Vagina (tissue), 2 donors: ENCODE measurements at regions not wholly inside any gene's neighbourhood (a gene's known extent, or its start where the extent isn't known, plus 50 kb on each side); places are given as distances from the start of the nearest gene placed in this dataset.

Experiments used
- DNase-seq, 2 donors: peaks; one replicate each; pipeline ENCODE4 v3.0.0-alpha.2; 2017; ENCODE audit errors: extremely low spot score in 2 of 2
- H3K27ac ChIP-seq: fragments of 200-600 bp; sonication (generic); one replicate; pipeline ENCODE4 v1.5.1; 2019
- H3K27me3 ChIP-seq: fragments of 200-600 bp; sonication (generic); one replicate; pipeline ENCODE4 v1.5.1; 2019
- H3K36me3 ChIP-seq, 2 donors: fragments of 200-600 bp; sonication (generic); one replicate each; pipeline ENCODE4 v1.5.1; 2017 to 2019
- H3K4me1 ChIP-seq: fragments of 200-600 bp; sonication (generic); one replicate; pipeline ENCODE4 v1.5.1; 2019
- H3K4me3 ChIP-seq, 2 donors: fragments of 200-600 bp; sonication (generic); 1 replicate in 1 of 2; 2 replicates in 1 of 2; pipeline ENCODE4 v1.5.1; 2016 to 2019
- H3K9me3 ChIP-seq: fragments of 200-600 bp; sonication (generic); one replicate; pipeline ENCODE4 v1.5.1; 2019
- CTCF ChIP-seq, 3 experiments: fragments of 450-650 bp in 2 of 3; fragments of 200-600 bp in 1 of 3; sonication (generic) in 1 of 3; IDR thresholded peaks; one replicate each; pipeline ENCODE4 v1.5.1; 2017 to 2019; ENCODE audit warnings: antibody characterized with exemption in 3 of 3, mild to moderate bottlenecking in 2 of 3, moderate library complexity in 2 of 3
- POLR2A ChIP-seq, 2 donors: fragments of 450-650 bp; IDR thresholded peaks; one replicate each; pipeline ENCODE4 v1.6.1; 2017; ENCODE audit warnings: antibody characterized with exemption in 2 of 2, mild to moderate bottlenecking in 2 of 2, moderate library complexity in 2 of 2
- POLR2AphosphoS5 ChIP-seq, 2 donors: sonication (generic); formaldehyde crosslinking; IDR thresholded peaks; one replicate each; pipeline ENCODE4 v1.9.0; 2017; ENCODE audit warnings: antibody characterized with exemption in 2 of 2, mild to moderate bottlenecking in 2 of 2, low read depth in 1 of 2; ENCODE audit not compliant: insufficient read depth in 1 of 2
- intact Hi-C: fragments of 100-400 bp; cut with DNase I; formaldehyde crosslinking; loops from one replicate; pipeline ENCODE4 v1.15.1; 2023

GRCh38 chr2:133705287-133705686, 137.0 kb upstream of the NCKAP5 start:
- no peak for DNase-seq
- no peak overlapping the region for H3K27ac ChIP-seq
- no peak for TF ChIP-seq POLR2A (IDR thresholded peaks at IDR 0.05)
- intact Hi-C loops = no loop called here
- no peaks in the 10 kb centered on the region for H3K4me1 ChIP-seq
- no peaks in the 10 kb centered on the region for H3K27me3 ChIP-seq
- no peaks in the 10 kb centered on the region for H3K36me3 ChIP-seq
- no peaks in the 10 kb centered on the region for H3K9me3 ChIP-seq
- no peak overlapping the region for H3K4me3 ChIP-seq

GRCh38 chr2:133710613-133711012, 142.3 kb upstream of the NCKAP5 start:
- no peaks in the 10 kb centered on the region for H3K9me3 ChIP-seq
- TF ChIP-seq POLR2AphosphoS5 (IDR thresholded peaks at IDR 0.05; ENCODE audit: insufficient read depth in 1 of 2, low read depth in 1 of 2) = no peak
- no peak for TF ChIP-seq POLR2A (IDR thresholded peaks at IDR 0.05)
- TF ChIP-seq CTCF (IDR thresholded peaks at IDR 0.05) = no peak
- intact Hi-C loops = no loop called here
- no peaks in the 10 kb centered on the region for H3K36me3 ChIP-seq
- DNase-seq = no peak
- no peak overlapping the region for H3K4me3 ChIP-seq
- H3K4me1 ChIP-seq = no peaks in the 10 kb centered on the region
- H3K27me3 ChIP-seq = no peaks in the 10 kb centered on the region
- no peak overlapping the region for H3K27ac ChIP-seq

- H3K4me3 ChIP-seq = no peak overlapping the region
- TF ChIP-seq POLR2AphosphoS5 (IDR thresholded peaks at IDR 0.05; ENCODE audit: insufficient read depth in 1 of 2, low read depth in 1 of 2) = no peak
- no peak for TF ChIP-seq POLR2A (IDR thresholded peaks at IDR 0.05)
- TF ChIP-seq CTCF (IDR thresholded peaks at IDR 0.05) = no peak
- H3K9me3 ChIP-seq = no peaks in the 10 kb centered on the region
- no peaks in the 10 kb centered on the region for H3K4me1 ChIP-seq
- intact Hi-C loops = no loop called here
- no peak for DNase-seq
- H3K36me3 ChIP-seq = no peaks in the 10 kb centered on the region
- no peak overlapping the region for H3K27ac ChIP-seq
- H3K27me3 ChIP-seq = no peaks in the 10 kb centered on the region
These were observed 142.9 kb upstream of the NCKAP5 start for GRCh38 chr2:133711201-133711600.

- Histone ChIP-seq H3K4me1 (no peaks in the 10 kb centered on the region), H3K36me3 (no peaks in the 10 kb centered on the region), H3K9me3 (no peaks in the 10 kb centered on the region), H3K4me3 (no peak overlapping the region), H3K27me3 (no peaks in the 10 kb centered on the region), H3K27ac (no peak overlapping the region)
- DNase-seq = no peak
- intact Hi-C loops = no loop called here
- TF ChIP-seq POLR2AphosphoS5 (IDR thresholded peaks at IDR 0.05; ENCODE audit: insufficient read depth in 1 of 2, low read depth in 1 of 2) = no peak
- TF ChIP-seq CTCF (IDR thresholded peaks at IDR 0.05) = no peak
- no peak for TF ChIP-seq POLR2A (IDR thresholded peaks at IDR 0.05)
These were observed 143.5 kb upstream of the NCKAP5 start for GRCh38 chr2:133711806-133712205.

GRCh38 chr2:133712369-133712768, 144.1 kb upstream of the NCKAP5 start:
- H3K4me1 ChIP-seq = peaks cover 4% of the 10 kb centered on the region
- TF ChIP-seq CTCF (IDR thresholded peaks at IDR 0.05) (no peak), POLR2A (IDR thresholded peaks at IDR 0.05) (no peak), POLR2AphosphoS5 (IDR thresholded peaks at IDR 0.05; ENCODE audit: insufficient read depth in 1 of 2, low read depth in 1 of 2) (no peak)
- no peak for DNase-seq
- no peaks in the 10 kb centered on the region for H3K36me3 ChIP-seq
- intact Hi-C loops = no loop called here
- H3K27me3 ChIP-seq = no peaks in the 10 kb centered on the region
- no peak overlapping the region for H3K27ac ChIP-seq
- no peaks in the 10 kb centered on the region for H3K9me3 ChIP-seq
- H3K4me3 ChIP-seq = no peak overlapping the region
